Skeletal muscle tissue (tissue), 3 donors: ENCODE measurements at regions not wholly inside any gene's neighbourhood (a gene's known extent, or its start where the extent isn't known, plus 50 kb on each side); places are given as distances from the start of the nearest gene placed in this dataset.

Experiments used
- H3K27ac ChIP-seq: one replicate; pipeline ENCODE4 v1.7.0; 2013; ENCODE audit warnings: mild to moderate bottlenecking, low read depth, low read length, inconsistent platforms
- H3K27me3 ChIP-seq, 3 donors: one replicate each; pipeline ENCODE4 v1.7.0; 2013; ENCODE audit warnings: low read length in 3 of 3; ENCODE audit not compliant: control insufficient read depth in 3 of 3, insufficient read depth in 3 of 3
- H3K36me3 ChIP-seq, 3 donors: one replicate each; pipeline ENCODE4 v1.7.0; 2013; ENCODE audit warnings: low read length in 3 of 3; ENCODE audit not compliant: control insufficient read depth in 3 of 3, insufficient read depth in 3 of 3
- H3K4me1 ChIP-seq, 3 donors: one replicate each; pipeline ENCODE4 v1.7.0; 2013; ENCODE audit warnings: low read length in 3 of 3, mild to moderate bottlenecking in 3 of 3; ENCODE audit not compliant: control insufficient read depth in 3 of 3, insufficient read depth in 3 of 3
- H3K4me3 ChIP-seq, 3 donors: one replicate each; pipeline ENCODE4 v1.7.0; 2013; ENCODE audit warnings: low read length in 3 of 3
- H3K9ac ChIP-seq, 3 donors: one replicate each; pipeline ENCODE4 v1.7.0; 2013; ENCODE audit warnings: low read length in 3 of 3, mild to moderate bottlenecking in 3 of 3, moderate library complexity in 2 of 3, low read depth in 1 of 3
- H3K9me3 ChIP-seq, 3 donors: one replicate each; pipeline ENCODE4 v1.7.0; 2013; ENCODE audit warnings: low read length in 3 of 3; ENCODE audit not compliant: control insufficient read depth in 3 of 3
- donor health status: Osteomylitis.

DNA sequence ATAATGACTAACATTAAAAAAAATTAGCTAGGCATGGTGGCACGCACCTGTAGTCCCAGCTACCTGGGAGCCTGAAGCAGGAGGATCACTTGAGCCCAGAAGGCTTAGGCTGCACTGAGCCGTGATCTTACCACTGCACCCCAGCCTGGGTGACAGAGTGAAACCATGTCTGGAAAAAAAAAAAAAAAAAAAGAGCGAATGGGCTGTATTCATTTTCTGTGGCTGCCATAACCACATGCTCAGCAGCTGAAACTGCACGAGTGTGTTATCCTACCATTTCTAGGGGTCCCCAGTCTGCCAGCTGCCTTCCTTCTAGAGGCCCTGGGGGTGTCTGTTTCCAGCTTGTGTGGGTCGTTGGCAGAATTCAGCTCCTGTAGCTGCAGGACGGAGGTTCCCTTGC lies 247.8 kb downstream of the EIPR1 start:
- Histone ChIP-seq H3K27ac (no peak overlapping the region), H3K27me3 (peaks cover 26 to 29% (median 26%) of the 10 kb centered on the region in 3 donors), H3K36me3 (no peaks in the 10 kb centered on the region), H3K4me1 (no peaks in the 10 kb centered on the region), H3K9ac (no peak overlapping the region), H3K9me3 (peaks cover 0 to 3% (median 2%) of the 10 kb centered on the region in 3 donors), H3K4me3 (no peak overlapping the region)

DNA sequence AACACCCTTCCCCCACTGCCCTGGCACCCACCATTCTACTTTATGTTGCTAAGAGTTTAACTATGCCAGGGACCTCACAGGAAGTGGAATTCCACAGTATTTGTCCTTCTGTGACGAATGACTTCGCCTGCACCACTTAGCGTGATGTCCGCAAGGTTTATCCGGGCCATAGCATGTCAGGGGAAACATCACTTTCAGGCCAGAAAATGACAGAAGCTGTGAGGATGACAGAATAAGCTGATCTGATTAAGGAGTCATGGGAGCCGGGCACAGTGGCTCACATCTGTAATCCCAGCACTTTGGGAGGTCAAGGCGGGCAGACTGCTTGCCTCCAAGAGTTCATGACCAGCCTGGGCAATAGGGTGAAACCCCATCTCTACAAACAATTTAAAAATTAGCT lies 248.8 kb downstream of the EIPR1 start:
- Histone ChIP-seq H3K4me3 (no peak overlapping the region), H3K36me3 (no peaks in the 10 kb centered on the region), H3K27me3 (peaks cover 26 to 34% (median 26%) of the 10 kb centered on the region in 3 donors), H3K9me3 (peaks cover 0 to under 1% (median 0%) of the 10 kb centered on the region in 3 donors), H3K9ac (no peak overlapping the region), H3K27ac (no peak overlapping the region), H3K4me1 (no peaks in the 10 kb centered on the region)

DNA sequence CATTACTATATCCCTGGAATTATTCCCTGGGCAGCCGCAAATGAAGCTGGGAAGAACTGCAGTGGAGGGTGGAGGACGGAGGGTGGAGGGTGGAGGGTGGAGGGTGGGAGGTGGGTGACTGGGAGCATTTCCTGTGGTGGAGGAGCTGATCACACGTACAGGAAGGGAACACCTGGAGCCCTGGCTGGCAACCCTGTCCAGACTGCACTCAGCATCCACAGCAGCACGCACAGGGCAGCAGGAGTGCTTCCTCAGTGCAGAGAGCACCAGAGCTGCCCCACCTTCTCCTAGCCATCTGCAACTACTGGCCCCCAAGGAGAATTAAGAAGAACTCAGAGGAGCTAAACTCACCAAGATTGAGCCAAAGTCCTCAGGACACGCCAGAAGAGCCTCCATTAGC lies 249.9 kb downstream of the EIPR1 start:
- no peaks in the 10 kb centered on the region for H3K36me3 ChIP-seq
- H3K4me1 ChIP-seq = no peaks in the 10 kb centered on the region
- H3K9ac ChIP-seq = no peak overlapping the region
- H3K4me3 ChIP-seq = no peak overlapping the region
- H3K27me3 ChIP-seq = peaks cover 24 to 31% (median 26%) of the 10 kb centered on the region in 3 donors
- no peaks in the 10 kb centered on the region for H3K9me3 ChIP-seq
- no peak overlapping the region for H3K27ac ChIP-seq

DNA sequence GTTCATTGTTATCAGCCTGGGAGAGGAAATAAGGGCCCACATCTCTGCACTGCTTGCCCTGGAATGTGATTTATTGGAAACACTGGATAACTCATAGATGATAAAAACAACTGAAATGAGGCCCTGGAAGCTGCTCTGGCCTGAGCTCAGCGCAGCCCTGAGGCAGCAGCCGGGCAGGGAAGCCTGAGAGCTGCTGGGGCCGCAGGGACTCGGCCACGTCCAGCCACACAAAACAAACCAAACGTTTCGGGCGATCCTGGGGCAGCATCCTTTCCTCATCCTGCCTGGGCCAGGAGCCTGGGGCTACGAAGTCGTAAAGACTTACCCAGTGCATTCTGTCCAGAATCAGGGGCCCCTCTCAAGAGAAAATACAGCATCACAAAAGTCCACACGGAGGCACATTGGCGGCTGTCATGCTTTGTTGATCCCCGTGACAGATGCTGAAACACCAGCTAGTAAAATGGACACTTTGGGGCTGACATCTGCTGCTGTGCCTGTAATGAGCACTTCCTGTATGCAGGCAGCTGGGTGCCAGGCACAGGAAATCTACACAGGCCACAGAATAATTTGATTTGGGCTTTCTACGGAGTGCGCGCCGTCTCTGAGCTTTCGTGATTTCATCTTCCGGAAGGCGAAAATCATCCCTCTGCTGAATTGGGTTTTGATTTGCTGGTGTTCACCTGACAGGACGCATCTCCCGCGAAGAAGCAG lies 250.6 kb downstream of the EIPR1 start:
- no peak overlapping the region for H3K27ac ChIP-seq
- no peaks in the 10 kb centered on the region for H3K36me3 ChIP-seq
- peak overlapping the region in 2 of 3 donors; percentile 14 to 22 for H3K4me3 ChIP-seq

DNA sequence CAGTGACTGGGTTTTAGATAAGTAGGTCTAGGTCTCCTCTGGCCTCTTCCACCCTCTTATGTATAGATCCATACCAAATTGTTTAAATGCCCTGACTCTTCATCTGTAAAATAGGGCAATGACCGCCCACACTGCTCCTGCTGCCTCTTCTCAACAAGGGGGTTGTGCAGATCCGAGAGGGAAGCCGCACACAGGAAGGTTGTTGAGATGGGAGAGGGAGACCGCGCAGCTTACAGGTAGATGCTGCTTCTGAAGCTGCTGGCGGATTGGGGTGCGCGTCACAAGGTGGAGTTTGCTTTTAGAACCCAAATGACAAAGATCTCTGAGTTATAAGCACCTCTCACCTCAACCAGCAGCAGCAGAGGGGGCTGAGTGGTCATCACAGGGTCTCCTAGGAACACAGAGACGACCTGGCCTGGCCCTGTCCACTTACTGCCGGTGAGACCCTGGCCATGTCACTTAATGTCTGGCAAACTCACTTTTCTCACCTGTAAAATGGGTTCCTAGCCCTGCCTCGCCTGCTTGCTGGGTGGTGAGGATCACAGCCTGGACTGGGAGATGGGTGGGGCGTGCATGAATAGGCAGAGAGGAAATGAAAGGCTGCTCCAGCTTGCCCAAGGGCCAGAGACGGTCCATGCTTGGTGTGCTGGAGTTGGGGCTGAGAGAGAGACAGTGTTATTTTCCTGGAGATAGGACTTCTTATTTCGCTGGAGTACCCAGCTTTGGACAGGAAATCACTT lies 251.3 kb downstream of the EIPR1 start:
- Histone ChIP-seq H3K4me1 (no peaks in the 10 kb centered on the region), H3K4me3 (no peak overlapping the region), H3K27me3 (peaks cover 14 to 27% (median 24%) of the 10 kb centered on the region in 3 donors), H3K27ac (no peak overlapping the region), H3K9me3 (no peaks in the 10 kb centered on the region), H3K9ac (no peak overlapping the region), H3K36me3 (no peaks in the 10 kb centered on the region)

More for the DNA sequence above, 250.6 kb downstream of the EIPR1 start:
- Histone ChIP-seq H3K9ac (no peak overlapping the region), H3K4me1 (no peaks in the 10 kb centered on the region), H3K27me3 (peaks cover 18 to 27% (median 26%) of the 10 kb centered on the region in 3 donors), H3K9me3 (no peaks in the 10 kb centered on the region)

DNA sequence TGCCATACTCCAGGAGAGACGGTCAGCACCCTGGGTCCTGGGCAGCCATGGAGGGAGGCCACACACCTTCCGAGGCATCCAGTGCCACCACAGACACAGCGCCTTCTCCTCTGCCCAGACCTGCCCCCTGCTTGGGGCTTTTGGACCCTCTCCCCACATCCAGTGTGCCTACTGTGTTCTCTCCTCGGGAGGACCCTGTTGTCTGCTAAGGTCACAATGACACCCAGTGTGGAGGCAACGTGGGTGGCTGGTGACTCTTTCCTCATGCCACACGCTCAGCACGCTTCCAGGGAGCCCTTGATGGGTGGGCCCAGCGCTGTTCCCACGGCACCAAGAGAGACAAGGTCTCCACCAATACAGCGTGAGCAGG lies 251.9 kb downstream of the EIPR1 start:
- H3K27ac ChIP-seq = no peak overlapping the region
- H3K9ac ChIP-seq = no peak overlapping the region
- H3K4me1 ChIP-seq = no peaks in the 10 kb centered on the region
- H3K36me3 ChIP-seq = no peaks in the 10 kb centered on the region
- H3K4me3 ChIP-seq = no peak overlapping the region
- peaks cover 14 to 24% (median 21%) of the 10 kb centered on the region in 3 donors for H3K27me3 ChIP-seq
- no peaks in the 10 kb centered on the region for H3K9me3 ChIP-seq

DNA sequence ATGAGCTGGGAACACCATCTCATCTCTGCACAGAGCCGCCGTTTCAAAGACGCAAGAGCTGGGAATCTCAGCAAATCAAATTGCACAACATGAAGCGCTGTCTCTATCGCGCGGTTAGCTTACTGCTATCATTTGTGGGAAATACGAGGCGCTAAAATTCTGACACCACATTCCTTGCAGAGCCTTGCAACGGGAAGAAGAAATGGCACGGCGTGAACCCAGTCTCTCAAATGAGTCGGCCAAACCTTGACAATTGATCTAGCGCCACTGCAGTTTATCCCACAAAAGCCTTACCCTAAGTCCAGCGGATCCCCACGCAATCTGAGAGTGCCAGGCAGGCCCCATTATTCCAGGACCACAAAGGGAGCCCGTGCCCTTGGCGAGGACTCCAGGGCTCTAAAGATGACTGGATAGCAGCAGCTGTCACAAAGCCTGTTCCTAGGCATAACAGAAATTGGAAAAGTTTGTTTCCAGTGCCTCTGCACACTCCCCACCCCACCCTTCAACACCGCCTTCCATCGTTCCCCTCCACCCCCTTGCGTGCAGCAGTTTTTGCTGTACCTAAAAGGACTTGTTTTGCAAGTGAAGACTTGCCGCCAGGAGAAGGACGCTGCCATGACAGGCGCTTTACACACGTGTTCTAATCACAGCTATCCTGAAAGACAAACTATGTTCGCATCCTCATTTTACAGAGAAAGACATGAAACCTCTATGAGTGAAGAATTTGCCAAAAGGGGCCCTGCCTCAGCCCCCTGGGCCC lies 252.4 kb downstream of the EIPR1 start:
- no peaks in the 10 kb centered on the region for H3K9me3 ChIP-seq
- no peaks in the 10 kb centered on the region for H3K4me1 ChIP-seq
- H3K36me3 ChIP-seq = no peaks in the 10 kb centered on the region
- no peak overlapping the region for H3K27ac ChIP-seq
- H3K4me3 ChIP-seq = no peak overlapping the region
- peaks cover 14 to 21% (median 17%) of the 10 kb centered on the region in 3 donors for H3K27me3 ChIP-seq
- H3K9ac ChIP-seq = no peak overlapping the region

DNA sequence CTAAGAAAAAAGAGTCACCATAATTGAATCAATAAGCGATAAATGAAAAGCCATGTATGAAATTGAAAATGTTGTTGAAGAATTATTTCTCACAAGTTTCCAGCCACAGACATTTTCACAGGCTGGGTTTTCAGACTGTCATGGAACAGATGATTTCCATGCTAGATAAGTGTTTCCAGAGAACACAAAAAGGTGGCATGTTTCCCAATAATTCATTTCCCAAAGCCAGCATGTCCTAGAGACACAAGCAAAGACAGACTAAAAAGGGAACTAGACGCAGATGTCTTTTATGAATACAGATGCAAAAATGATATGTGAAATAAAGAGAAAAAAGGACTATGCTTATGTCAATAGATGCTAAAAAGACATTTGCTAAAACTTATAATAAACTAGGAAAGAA lies 255.1 kb downstream of the EIPR1 start:
- Histone ChIP-seq H3K4me1 (no peaks in the 10 kb centered on the region), H3K9ac (no peak overlapping the region), H3K27ac (no peak overlapping the region), H3K36me3 (no peaks in the 10 kb centered on the region), H3K4me3 (no peak overlapping the region), H3K9me3 (no peaks in the 10 kb centered on the region), H3K27me3 (peaks cover 11 to 16% (median 13%) of the 10 kb centered on the region in 3 donors)

DNA sequence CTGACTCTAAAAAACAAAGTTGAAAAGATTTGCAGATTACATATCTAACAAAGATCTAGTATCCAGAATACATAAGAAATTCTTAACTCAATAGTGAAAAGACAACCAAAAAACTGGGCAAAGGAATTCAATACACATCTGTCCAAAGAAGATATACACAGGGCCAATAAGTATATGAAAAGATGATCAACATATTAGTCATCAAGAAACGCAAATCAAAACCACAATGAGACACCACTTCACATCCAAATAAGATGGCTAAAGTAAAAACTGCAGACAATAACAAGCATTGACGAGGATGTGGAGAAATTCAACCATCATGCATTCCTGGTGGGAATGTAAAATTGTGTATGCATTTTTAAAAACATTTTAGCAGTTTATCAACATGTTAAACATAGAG lies 256.0 kb downstream of the EIPR1 start:
- Histone ChIP-seq H3K9me3 (no peaks in the 10 kb centered on the region), H3K27ac (no peak overlapping the region), H3K9ac (no peak overlapping the region), H3K36me3 (no peaks in the 10 kb centered on the region), H3K4me3 (no peak overlapping the region), H3K4me1 (no peaks in the 10 kb centered on the region), H3K27me3 (peaks cover 6 to 14% (median 9%) of the 10 kb centered on the region in 3 donors)
